Natural killer cell (primary cell): ENCODE measurements at regions not wholly inside any gene's neighbourhood (a gene's known extent, or its start where the extent isn't known, plus 50 kb on each side); places are given as distances from the start of the nearest gene placed in this dataset.

Experiments used
- ATAC-seq, 3 donors: fragments of 150-1000 bp in 2 of 3; fragments of 200-7000 bp in 1 of 3; cut with Tn5 transposase; 1 replicate in 1 of 3; 2 replicates in 2 of 3; pipeline ENCODE4 v1.10.0; 2021; ENCODE audit warnings: mild to moderate bottlenecking in 2 of 3, moderate library complexity in 2 of 3
- DNase-seq, 2 donors: peaks; one replicate each; pipeline versions ENCODE4 v3.0.0 to v3.0.0-alpha.2; 2013 to 2021; ENCODE audit warnings: mixed read lengths in 1 of 2
- H3K27ac ChIP-seq: one replicate; pipeline ENCODE4 v1.5.1; 2013; ENCODE audit warnings: mild to moderate bottlenecking, low read length
- H3K27me3 ChIP-seq: one replicate; pipeline ENCODE4 v1.6.1; 2013; ENCODE audit warnings: low read length; ENCODE audit not compliant: control insufficient read depth, insufficient read depth
- H3K36me3 ChIP-seq: one replicate; pipeline ENCODE4 v1.6.1; 2013; ENCODE audit warnings: low read length; ENCODE audit not compliant: control insufficient read depth, insufficient read depth
- H3K4me1 ChIP-seq: one replicate; pipeline ENCODE4 v1.6.1; 2013; ENCODE audit warnings: low read length; ENCODE audit not compliant: control insufficient read depth, insufficient read depth
- H3K4me3 ChIP-seq: one replicate; pipeline ENCODE4 v1.5.1; 2013; ENCODE audit warnings: low read length
- H3K9me3 ChIP-seq: one replicate; pipeline ENCODE4 v1.6.1; 2013; ENCODE audit warnings: low read length; ENCODE audit not compliant: control insufficient read depth, insufficient read depth
- H3K27ac Mint-ChIP-seq, 2 donors: one replicate each; pipeline ENCODE4 v1.8.0; 2022; ENCODE audit warnings: mild to moderate bottlenecking in 2 of 2, mixed read lengths in 2 of 2, moderate library complexity in 1 of 2
- H3K27me3 Mint-ChIP-seq, 2 donors: one replicate each; pipeline ENCODE4 v1.8.0; 2022; ENCODE audit warnings: low read depth in 2 of 2, mixed read lengths in 2 of 2
- H3K36me3 Mint-ChIP-seq: one replicate; pipeline ENCODE4 v1.8.0; 2022; ENCODE audit warnings: mixed read lengths
- H3K4me1 Mint-ChIP-seq, 2 donors: one replicate each; pipeline ENCODE4 v1.8.0; 2022; ENCODE audit warnings: mixed read lengths in 2 of 2
- H3K4me3 Mint-ChIP-seq: one replicate; pipeline ENCODE4 v1.8.0; 2022; ENCODE audit warnings: mild to moderate bottlenecking, moderate library complexity, mixed read lengths
- H3K9me3 Mint-ChIP-seq, 2 donors: one replicate each; pipeline ENCODE4 v1.8.0; 2022; ENCODE audit warnings: mixed read lengths in 2 of 2
- WGBS: methylation state at CpG from one replicate; pipeline ENCODE4 v1.1.7; 2013; ENCODE audit warnings: missing lambda C conversion rate; ENCODE audit not compliant: insufficient coverage; 5-methylcytosine and 5-hydroxymethylcytosine counted together
- intact Hi-C: fragments of 100-400 bp; cut with micrococcal nuclease; formaldehyde crosslinking; loops from one replicate; pipeline ENCODE4 v1.14.2; 2022
- TF ChIP-seq, protein P1 (sequence below): fragments of 200-600 bp; IDR thresholded peaks from one replicate; pipeline ENCODE4 v1.8.0; 2022; ENCODE audit warnings: antibody characterized with exemption

DNA sequence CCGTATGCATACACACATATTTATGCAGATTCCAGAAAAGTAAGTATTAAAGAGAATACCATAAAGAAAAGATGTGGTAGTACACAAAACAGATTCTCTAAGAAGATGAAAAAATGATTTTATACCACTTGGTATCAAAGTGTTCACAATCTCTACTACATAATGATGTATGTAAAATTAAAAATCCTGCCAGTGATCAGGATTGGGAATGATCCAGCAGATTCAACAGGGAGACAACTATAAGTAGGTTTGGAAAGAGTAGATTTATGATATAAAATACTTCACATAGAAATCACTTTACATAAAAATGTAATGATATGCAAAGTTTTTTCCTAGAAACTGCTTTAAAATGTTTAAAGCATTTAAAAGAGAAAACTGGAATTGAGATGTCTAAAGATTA is 447.0 kb downstream of the CNTNAP4 start:
- H3K36me3 Mint-ChIP-seq: no peaks in the 10 kb centered on the region
- no peak overlapping the region for H3K4me3 Mint-ChIP-seq
- intact Hi-C loops: no loop called here
- Histone ChIP-seq H3K4me3 (no peak overlapping the region), H3K27me3 (no peaks in the 10 kb centered on the region), H3K27ac (no peak overlapping the region), H3K9me3 (no peaks in the 10 kb centered on the region), H3K36me3 (no peaks in the 10 kb centered on the region), H3K4me1 (no peaks in the 10 kb centered on the region)
- WGBS: no CpG with 5 or more reads among the region's 1 CpG
- no peak for DNase-seq
- no peak overlapping the region for H3K27ac Mint-ChIP-seq
- ATAC-seq: no peak
- TF ChIP-seq, protein P1, sequence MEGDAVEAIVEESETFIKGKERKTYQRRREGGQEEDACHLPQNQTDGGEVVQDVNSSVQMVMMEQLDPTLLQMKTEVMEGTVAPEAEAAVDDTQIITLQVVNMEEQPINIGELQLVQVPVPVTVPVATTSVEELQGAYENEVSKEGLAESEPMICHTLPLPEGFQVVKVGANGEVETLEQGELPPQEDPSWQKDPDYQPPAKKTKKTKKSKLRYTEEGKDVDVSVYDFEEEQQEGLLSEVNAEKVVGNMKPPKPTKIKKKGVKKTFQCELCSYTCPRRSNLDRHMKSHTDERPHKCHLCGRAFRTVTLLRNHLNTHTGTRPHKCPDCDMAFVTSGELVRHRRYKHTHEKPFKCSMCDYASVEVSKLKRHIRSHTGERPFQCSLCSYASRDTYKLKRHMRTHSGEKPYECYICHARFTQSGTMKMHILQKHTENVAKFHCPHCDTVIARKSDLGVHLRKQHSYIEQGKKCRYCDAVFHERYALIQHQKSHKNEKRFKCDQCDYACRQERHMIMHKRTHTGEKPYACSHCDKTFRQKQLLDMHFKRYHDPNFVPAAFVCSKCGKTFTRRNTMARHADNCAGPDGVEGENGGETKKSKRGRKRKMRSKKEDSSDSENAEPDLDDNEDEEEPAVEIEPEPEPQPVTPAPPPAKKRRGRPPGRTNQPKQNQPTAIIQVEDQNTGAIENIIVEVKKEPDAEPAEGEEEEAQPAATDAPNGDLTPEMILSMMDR: no peak
- H3K4me1 Mint-ChIP-seq: no peaks in the 10 kb centered on the region
- H3K27me3 Mint-ChIP-seq: no peaks in the 10 kb centered on the region
- H3K9me3 Mint-ChIP-seq: peaks cover 11 to 22% of the 10 kb centered on the region in 2 donors

DNA sequence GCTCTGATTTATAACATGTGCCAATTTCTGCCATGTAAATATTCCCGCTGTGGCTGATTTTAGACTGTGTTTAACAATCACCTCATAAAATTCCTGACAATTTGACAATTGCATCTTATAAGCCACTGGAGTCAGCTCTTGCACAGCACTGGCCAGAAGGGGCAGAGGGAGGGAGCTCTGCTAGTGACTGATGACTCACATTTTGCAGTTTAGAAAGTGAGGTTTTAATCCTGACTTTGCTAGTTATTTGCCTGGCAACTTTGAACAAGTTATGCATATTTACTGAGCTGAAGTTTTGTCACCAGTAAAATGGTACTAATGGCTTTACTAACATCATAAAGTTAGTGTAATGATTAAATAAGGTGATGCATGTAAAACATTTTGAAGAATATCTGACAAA is 452.3 kb downstream of the CNTNAP4 start:
- H3K27me3 Mint-ChIP-seq: no peaks in the 10 kb centered on the region
- intact Hi-C loops: no loop called here

DNA sequence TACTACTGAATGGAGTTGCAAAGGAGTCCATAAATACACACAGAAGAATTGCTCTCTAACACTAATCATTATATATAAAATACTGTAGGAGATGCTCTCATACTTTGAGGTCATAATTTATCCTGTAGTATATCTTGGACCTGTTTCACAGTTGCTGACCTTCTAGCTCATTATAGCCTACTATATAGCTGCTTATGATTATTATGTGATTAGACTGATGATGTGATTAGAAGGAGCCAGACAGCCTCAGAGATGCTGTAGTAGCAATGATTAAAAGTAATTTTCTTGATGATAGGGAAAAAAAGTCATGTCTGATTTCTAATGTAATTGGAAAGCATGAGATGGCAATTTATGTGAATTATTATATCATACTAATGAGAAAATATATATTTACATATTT is 455.7 kb downstream of the CNTNAP4 start:
- Histone ChIP-seq H3K27me3 (no peaks in the 10 kb centered on the region), H3K36me3 (no peaks in the 10 kb centered on the region), H3K27ac (no peak overlapping the region), H3K9me3 (no peaks in the 10 kb centered on the region), H3K4me1 (no peaks in the 10 kb centered on the region), H3K4me3 (no peak overlapping the region)
- DNase-seq (no peak), ATAC-seq (no peak)
- peaks cover 10 to 11% of the 10 kb centered on the region in 2 donors for H3K9me3 Mint-ChIP-seq
- no peaks in the 10 kb centered on the region for H3K4me1 Mint-ChIP-seq
- peaks cover 9% of the 10 kb centered on the region for H3K36me3 Mint-ChIP-seq
- H3K4me3 Mint-ChIP-seq: no peak overlapping the region
- no peak overlapping the region for H3K27ac Mint-ChIP-seq
- TF ChIP-seq, protein P1: no peak
- intact Hi-C loops: no loop called here
- H3K27me3 Mint-ChIP-seq: no peaks in the 10 kb centered on the region

More for the DNA sequence above, 452.3 kb downstream of the CNTNAP4 start:
- no peak for ATAC-seq
- H3K9me3 Mint-ChIP-seq: peaks cover 16 to 19% of the 10 kb centered on the region in 2 donors
- H3K27me3 ChIP-seq: no peaks in the 10 kb centered on the region
- peaks cover 9% of the 10 kb centered on the region for H3K36me3 Mint-ChIP-seq
- H3K4me1 Mint-ChIP-seq: no peaks in the 10 kb centered on the region
- H3K9me3 ChIP-seq: no peaks in the 10 kb centered on the region
- TF ChIP-seq, protein P1: no peak
- DNase-seq: no peak
- no peak overlapping the region for H3K4me3 ChIP-seq
- WGBS: 100% methylated on average over 1 of the region's 1 CpG
- no peaks in the 10 kb centered on the region for H3K4me1 ChIP-seq
- H3K4me3 Mint-ChIP-seq: no peak overlapping the region
- H3K36me3 ChIP-seq: no peaks in the 10 kb centered on the region
- no peak overlapping the region for H3K27ac Mint-ChIP-seq
- H3K27ac ChIP-seq: no peak overlapping the region

DNA sequence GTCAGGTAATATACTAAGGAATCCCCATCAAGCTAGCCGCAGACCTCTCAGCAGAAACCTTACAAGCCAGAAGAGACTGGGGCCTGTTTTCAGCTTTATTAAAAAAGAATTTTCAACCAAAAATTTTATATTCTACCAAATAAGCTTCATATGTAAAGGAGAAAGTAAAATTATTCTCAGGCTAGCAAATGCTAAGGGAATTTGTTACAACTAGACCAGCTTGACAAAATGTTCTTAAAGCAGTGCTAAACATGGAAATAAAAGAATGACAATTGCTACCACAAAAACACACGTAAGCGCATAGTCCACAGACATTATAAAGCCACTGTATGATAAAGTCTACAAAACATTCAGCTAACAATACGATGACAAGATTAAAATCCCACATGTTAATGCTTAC is 449.4 kb upstream of the MON1B start:
- Mint-ChIP-seq H3K27ac (no peak overlapping the region), H3K9me3 (peaks cover 20 to 30% of the 10 kb centered on the region in 2 donors)
- intact Hi-C loops: no loop called here

More for the DNA sequence above, 449.4 kb upstream of the MON1B start:
- no peaks in the 10 kb centered on the region for H3K4me1 Mint-ChIP-seq
- Histone ChIP-seq H3K36me3 (no peaks in the 10 kb centered on the region), H3K9me3 (no peaks in the 10 kb centered on the region), H3K4me1 (no peaks in the 10 kb centered on the region), H3K27me3 (no peaks in the 10 kb centered on the region), H3K27ac (no peak overlapping the region), H3K4me3 (no peak overlapping the region)
- peaks cover 37% of the 10 kb centered on the region for H3K36me3 Mint-ChIP-seq
- DNase-seq (no peak), ATAC-seq (no peak)
- H3K27me3 Mint-ChIP-seq: no peaks in the 10 kb centered on the region
- H3K4me3 Mint-ChIP-seq: no peak overlapping the region
- 100% methylated on average over 3 of the region's 4 CpGs for WGBS
- TF ChIP-seq, protein P1: no peak
